SK-N-MC (cell line): ENCODE measurements at regions not wholly inside any gene's neighbourhood (a gene's known extent, or its start where the extent isn't known, plus 50 kb on each side); places are given as distances from the start of the nearest gene placed in this dataset.

ENCODE experiments used
- DNase-seq: peaks from one replicate; pipeline ENCODE4 v3.0.0-alpha.2; 2011; ENCODE audit warnings: low read depth, low spot score
- H3K27ac ChIP-seq: fragments of 200-600 bp; sonication (generic); 2 replicates; pipeline ENCODE4 v1.5.1; 2016; ENCODE audit warnings: mixed run types
- H3K36me3 ChIP-seq: fragments of 200-600 bp; sonication (generic); 2 replicates; pipeline ENCODE4 v1.6.1; 2017; ENCODE audit warnings: antibody characterized with exemption, low read length, mixed read lengths; ENCODE audit not compliant: insufficient read depth
- H3K4me3 ChIP-seq: fragments of 200-600 bp; sonication (generic); 2 replicates; pipeline ENCODE4 v1.5.1; 2016
- H3K9ac ChIP-seq: fragments of 200-600 bp; sonication (generic); 2 replicates; pipeline ENCODE4 v1.8.0; 2017; ENCODE audit warnings: mixed run types, mixed read lengths; ENCODE audit not compliant: insufficient read length
- H3K9me3 ChIP-seq: fragments of 200-600 bp; sonication (generic); 2 replicates; pipeline ENCODE4 v1.6.1; 2017; ENCODE audit warnings: low read depth, mild to moderate bottlenecking, antibody characterized with exemption, low read length, moderate library complexity, mixed read lengths
- EZH2 ChIP-seq: fragments of 200-600 bp; sonication (generic); IDR thresholded peaks from one replicate; pipeline ENCODE4 v1.6.1; 2017; ENCODE audit warnings: antibody characterized with exemption
- FOXP2 ChIP-seq: optimal IDR thresholded peaks from 2 replicates; pipeline ENCODE3; 2011; ENCODE audit warnings: mild to moderate bottlenecking, moderate library complexity; ENCODE audit not compliant: insufficient read depth; ENCODE audit errors: extremely low read length, control extremely low read depth
- POLR2AphosphoS5 ChIP-seq: IDR thresholded peaks from 2 replicates; pipeline ENCODE4 v1.6.1; 2012; ENCODE audit warnings: mild to moderate bottlenecking, low read depth, low read length, borderline replicate concordance

GRCh38 chr1:30615076-30615795, 108.1 kb downstream of the MATN1 start:
- no peak for TF ChIP-seq POLR2AphosphoS5
- Histone ChIP-seq H3K36me3 (no peaks in the 10 kb centered on the region), H3K9ac (no peak overlapping the region), H3K27ac (no peak overlapping the region), H3K4me3 (no peak overlapping the region), H3K9me3 (no peaks in the 10 kb centered on the region)
- DNase-seq: no peak

GRCh38 chr1:30613188-30613587, 110.2 kb downstream of the MATN1 start:
- Histone ChIP-seq H3K27ac (no peak overlapping the region), H3K36me3 (no peaks in the 10 kb centered on the region), H3K9ac (no peak overlapping the region), H3K9me3 (no peaks in the 10 kb centered on the region), H3K4me3 (no peak overlapping the region)
- no peak for DNase-seq
- TF ChIP-seq FOXP2 (no peak), EZH2 (no peak), POLR2AphosphoS5 (no peak)

- no peak overlapping the region for H3K4me3 ChIP-seq
- DNase-seq: no peak
- no peak for TF ChIP-seq POLR2AphosphoS5
- TF ChIP-seq EZH2: no peak
- no peak for TF ChIP-seq FOXP2
- H3K9me3 ChIP-seq: no peaks in the 10 kb centered on the region
- no peak overlapping the region for H3K27ac ChIP-seq
- no peak overlapping the region for H3K9ac ChIP-seq
- no peaks in the 10 kb centered on the region for H3K36me3 ChIP-seq
Observed at GRCh38 chr1:30612536-30613065, 110.8 kb downstream of the MATN1 start.

GRCh38 chr1:30611741-30612309, 111.6 kb downstream of the MATN1 start:
- Histone ChIP-seq H3K36me3 (no peaks in the 10 kb centered on the region), H3K4me3 (no peak overlapping the region), H3K27ac (no peak overlapping the region), H3K9me3 (no peaks in the 10 kb centered on the region), H3K9ac (no peak overlapping the region)
- DNase-seq: no peak
- TF ChIP-seq FOXP2: no peak
- TF ChIP-seq POLR2AphosphoS5: no peak
- no peak for TF ChIP-seq EZH2

- H3K9me3 ChIP-seq: no peaks in the 10 kb centered on the region
- no peak for DNase-seq
- no peak overlapping the region for H3K4me3 ChIP-seq
- no peak overlapping the region for H3K9ac ChIP-seq
- no peak overlapping the region for H3K27ac ChIP-seq
- no peaks in the 10 kb centered on the region for H3K36me3 ChIP-seq
- TF ChIP-seq FOXP2 (no peak), POLR2AphosphoS5 (no peak), EZH2 (no peak)
Observed at GRCh38 chr1:30610917-30611316, 112.5 kb downstream of the MATN1 start.

- Histone ChIP-seq H3K36me3 (no peaks in the 10 kb centered on the region), H3K4me3 (no peak overlapping the region), H3K9me3 (no peaks in the 10 kb centered on the region), H3K9ac (no peak overlapping the region), H3K27ac (no peak overlapping the region)
- TF ChIP-seq EZH2 (no peak), FOXP2 (no peak), POLR2AphosphoS5 (no peak)
- no peak for DNase-seq
Observed at GRCh38 chr1:30609999-30610345, 113.4 kb downstream of the MATN1 start.

- no peak overlapping the region for H3K27ac ChIP-seq
- no peak for TF ChIP-seq EZH2
- TF ChIP-seq FOXP2: no peak
- no peak for TF ChIP-seq POLR2AphosphoS5
- DNase-seq: no peak
Observed at GRCh38 chr1:30609336-30609998, 113.9 kb downstream of the MATN1 start.

GRCh38 chr1:30607723-30608122, 115.7 kb downstream of the MATN1 start:
- H3K36me3 ChIP-seq: no peaks in the 10 kb centered on the region
- H3K9me3 ChIP-seq: no peaks in the 10 kb centered on the region
- TF ChIP-seq POLR2AphosphoS5: no peak
- no peak for TF ChIP-seq FOXP2
- TF ChIP-seq EZH2: no peak
- no peak overlapping the region for H3K27ac ChIP-seq
- H3K4me3 ChIP-seq: no peak overlapping the region
- no peak overlapping the region for H3K9ac ChIP-seq
- no peak for DNase-seq

More at GRCh38 chr1:30609336-30609998, 113.9 kb downstream of the MATN1 start:
- no peak overlapping the region for H3K9ac ChIP-seq
- no peak overlapping the region for H3K4me3 ChIP-seq
- no peaks in the 10 kb centered on the region for H3K9me3 ChIP-seq
- no peaks in the 10 kb centered on the region for H3K36me3 ChIP-seq
